Neural cell (in vitro differentiated cells): ENCODE measurements at regions not wholly inside any gene's neighbourhood (a gene's known extent, or its start where the extent isn't known, plus 50 kb on each side); places are given as distances from the start of the nearest gene placed in this dataset.

Experiments
- H2AFZ ChIP-seq: fragments of 200-600, 300-800 bp; sonication (generic), shearing (Covaris generic); 2 replicates; pipeline ENCODE4 v1.6.0; 2014; ENCODE audit warnings: low read depth, mild to moderate bottlenecking, antibody characterized with exemption, low read length, moderate library complexity
- H3F3A ChIP-seq: fragments of 200-600 bp; shearing (Covaris generic); 2 replicates; pipeline ENCODE4 v1.6.1; 2016; ENCODE audit warnings: mild to moderate bottlenecking, moderate library complexity, mixed read lengths, antibody characterized with exemption, low read length; ENCODE audit not compliant: insufficient read depth, poor library complexity, severe bottlenecking
- H3K27ac ChIP-seq: fragments of 200-600, 300-800 bp; sonication (generic), shearing (Covaris generic); 2 replicates; pipeline ENCODE4 v1.5.1; 2014; ENCODE audit warnings: mild to moderate bottlenecking, low read length, moderate library complexity
- H3K27me3 ChIP-seq: fragments of 300-800, 200-600 bp; sonication (generic), shearing (Covaris generic); 2 replicates; pipeline ENCODE4 v1.6.0; 2014; ENCODE audit warnings: mild to moderate bottlenecking, low read depth, low read length, moderate library complexity; ENCODE audit not compliant: insufficient read depth
- H3K36me3 ChIP-seq: fragments of 300-800, 200-600 bp; sonication (generic), shearing (Covaris generic); 2 replicates; pipeline ENCODE4 v1.5.1; 2014; ENCODE audit warnings: mild to moderate bottlenecking, antibody characterized with exemption, low read length, moderate library complexity; ENCODE audit not compliant: insufficient read depth
- H3K4me2 ChIP-seq: fragments of 300-800, 200-600 bp; sonication (generic), shearing (Covaris generic); 2 replicates; pipeline ENCODE4 v1.6.0; 2014; ENCODE audit warnings: mild to moderate bottlenecking, low read length
- H3K4me3 ChIP-seq: fragments of 300-800, 200-600 bp; sonication (generic), shearing (Covaris generic); 2 replicates; pipeline ENCODE4 v1.5.1; 2014; ENCODE audit warnings: mild to moderate bottlenecking, low read length, moderate library complexity
- H3K79me2 ChIP-seq: fragments of 200-600 bp; shearing (Covaris generic); replicated peaks from 2 replicates; pipeline ENCODE4 v1.6.0; 2014; ENCODE audit warnings: mild to moderate bottlenecking, low read length, moderate library complexity; ENCODE audit not compliant: insufficient read depth
- H3K9ac ChIP-seq: fragments of 300-800, 200-600 bp; sonication (generic), shearing (Covaris generic); 2 replicates; pipeline ENCODE4 v1.6.1; 2016; ENCODE audit warnings: mild to moderate bottlenecking, low read length, mixed read lengths
- H3K9me2 ChIP-seq: fragments of 200-600 bp; shearing (Covaris generic); 2 replicates; pipeline ENCODE4 v1.6.1; 2016; ENCODE audit warnings: mild to moderate bottlenecking, low read length, mixed read lengths; ENCODE audit not compliant: insufficient read depth
- H3K9me3 ChIP-seq: fragments of 200-600, 300-800 bp; sonication (generic), shearing (Covaris generic); 2 replicates; pipeline ENCODE4 v1.6.1; 2016; ENCODE audit warnings: mild to moderate bottlenecking, mixed run types, low read length, moderate library complexity, mixed read lengths
- H4K20me1 ChIP-seq: fragments of 200-600 bp; shearing (Covaris generic); 2 replicates; pipeline ENCODE4 v1.6.1; 2016; ENCODE audit warnings: mild to moderate bottlenecking, mixed run types; ENCODE audit not compliant: insufficient read depth
- CTCF ChIP-seq: fragments of 450-650 bp; IDR thresholded peaks from 2 replicates; pipeline ENCODE4 v1.5.1; 2014; ENCODE audit warnings: antibody characterized with exemption, mild to moderate bottlenecking, moderate library complexity; ENCODE audit not compliant: poor library complexity, severe bottlenecking
- EP300 ChIP-seq: fragments of 450-650 bp; conservative IDR thresholded peaks from 2 replicates; pipeline ENCODE4 v1.6.1; 2014; ENCODE audit warnings: antibody characterized with exemption, mild to moderate bottlenecking, moderate library complexity; ENCODE audit not compliant: poor library complexity, severe bottlenecking
- EZH2 ChIP-seq: fragments of 200-600, 300-800 bp; shearing (Covaris generic), sonication (generic); IDR thresholded peaks from 2 replicates; pipeline ENCODE4 v1.6.1; 2014; ENCODE audit warnings: antibody characterized with exemption, low read length, borderline replicate concordance, mild to moderate bottlenecking; ENCODE audit not compliant: insufficient read depth, poor library complexity, severe bottlenecking
- MXI1 ChIP-seq: fragments of 450-650 bp; conservative IDR thresholded peaks from 2 replicates; pipeline ENCODE4 v1.6.1; 2014; ENCODE audit warnings: antibody characterized with exemption, mild to moderate bottlenecking; ENCODE audit not compliant: poor library complexity, severe bottlenecking
- POLR2AphosphoS5 ChIP-seq: IDR thresholded peaks from 2 replicates; pipeline ENCODE4 v1.6.1; 2012
- RAD21 ChIP-seq: fragments of 450-650 bp; conservative IDR thresholded peaks from 2 replicates; pipeline ENCODE4 v1.6.1; 2014; ENCODE audit warnings: antibody characterized with exemption, mild to moderate bottlenecking, moderate library complexity
- REST ChIP-seq: IDR thresholded peaks from 2 replicates; pipeline ENCODE4 v1.6.1; 2012; ENCODE audit warnings: borderline replicate concordance
- SMC3 ChIP-seq: fragments of 450-650 bp; conservative IDR thresholded peaks from 2 replicates; pipeline ENCODE4 v1.6.1; 2014; ENCODE audit warnings: antibody characterized with exemption, mild to moderate bottlenecking, moderate library complexity; ENCODE audit not compliant: poor library complexity
- TAF1 ChIP-seq: IDR thresholded peaks from 2 replicates; pipeline ENCODE4 v1.6.1; 2012; ENCODE audit warnings: low read depth

GRCh38 chr3:96430079-96430478 lies 384.3 kb upstream of the EPHA6 start:
- H3K79me2 ChIP-seq = no peaks in the 10 kb centered on the region
- H3K27me3 ChIP-seq = no peaks in the 10 kb centered on the region
- no peaks in the 10 kb centered on the region for H3K9me2 ChIP-seq
- H4K20me1 ChIP-seq = no peaks in the 10 kb centered on the region
- H3K4me3 ChIP-seq = no peak overlapping the region
- no peaks in the 10 kb centered on the region for H3F3A ChIP-seq
- no peaks in the 10 kb centered on the region for H3K36me3 ChIP-seq
- no peaks in the 10 kb centered on the region for H3K9me3 ChIP-seq
- no peak overlapping the region for H3K27ac ChIP-seq
- no peak for TF ChIP-seq REST
- TF ChIP-seq RAD21 = no peak
- no peak for TF ChIP-seq SMC3
- TF ChIP-seq EZH2 = no peak
- TF ChIP-seq MXI1 = no peak
- TF ChIP-seq EP300 = no peak
- no peak overlapping the region for H3K4me2 ChIP-seq
- H2AFZ ChIP-seq = no peak overlapping the region
- H3K9ac ChIP-seq = no peak overlapping the region

GRCh38 chr3:96434651-96435050 lies 379.7 kb upstream of the EPHA6 start:
- H3K79me2 ChIP-seq = no peaks in the 10 kb centered on the region
- H4K20me1 ChIP-seq = no peaks in the 10 kb centered on the region
- no peaks in the 10 kb centered on the region for H3K27me3 ChIP-seq
- no peak for TF ChIP-seq EP300
- TF ChIP-seq TAF1 = no peak
- no peak for TF ChIP-seq RAD21
- no peak for TF ChIP-seq POLR2AphosphoS5
- TF ChIP-seq CTCF = no peak
- TF ChIP-seq REST = no peak
- TF ChIP-seq SMC3 = no peak
- TF ChIP-seq EZH2 = no peak
- TF ChIP-seq MXI1 = no peak
- H3F3A ChIP-seq = no peaks in the 10 kb centered on the region
- H3K9me3 ChIP-seq = no peaks in the 10 kb centered on the region
- no peaks in the 10 kb centered on the region for H3K9me2 ChIP-seq
- H3K4me2 ChIP-seq = no peak overlapping the region
- H3K36me3 ChIP-seq = no peaks in the 10 kb centered on the region
- no peak overlapping the region for H3K9ac ChIP-seq
- no peak overlapping the region for H3K4me3 ChIP-seq
- no peak overlapping the region for H2AFZ ChIP-seq
- H3K27ac ChIP-seq = no peak overlapping the region
